ENCODE measurements at regions not wholly inside any gene's neighbourhood (a gene's known extent, or its start where the extent isn't known, plus 50 kb on each side); places are given as distances from the start of the nearest gene placed in this dataset.

DNA sequence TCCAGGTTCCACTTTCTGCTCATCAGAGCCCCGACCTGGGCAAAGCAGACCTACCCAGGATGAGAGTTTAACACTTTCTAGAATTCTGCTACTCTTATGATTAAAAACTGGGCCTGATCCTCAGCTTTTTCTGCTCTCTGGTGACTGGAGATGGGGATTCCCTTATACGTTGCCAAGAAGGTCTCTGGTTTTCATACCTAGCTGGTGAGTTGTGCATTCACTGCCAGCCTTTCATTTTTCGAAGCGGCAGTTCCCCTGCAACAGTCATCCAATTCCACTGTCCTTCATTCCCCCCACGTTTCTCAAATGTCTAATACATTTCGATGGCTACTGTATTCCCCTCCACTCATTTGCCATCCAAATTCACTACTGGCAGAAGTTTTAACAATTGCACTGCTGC is 135.3 kb downstream of the ADSS2 start (continued):
- TF ChIP-seq, protein P1, sequence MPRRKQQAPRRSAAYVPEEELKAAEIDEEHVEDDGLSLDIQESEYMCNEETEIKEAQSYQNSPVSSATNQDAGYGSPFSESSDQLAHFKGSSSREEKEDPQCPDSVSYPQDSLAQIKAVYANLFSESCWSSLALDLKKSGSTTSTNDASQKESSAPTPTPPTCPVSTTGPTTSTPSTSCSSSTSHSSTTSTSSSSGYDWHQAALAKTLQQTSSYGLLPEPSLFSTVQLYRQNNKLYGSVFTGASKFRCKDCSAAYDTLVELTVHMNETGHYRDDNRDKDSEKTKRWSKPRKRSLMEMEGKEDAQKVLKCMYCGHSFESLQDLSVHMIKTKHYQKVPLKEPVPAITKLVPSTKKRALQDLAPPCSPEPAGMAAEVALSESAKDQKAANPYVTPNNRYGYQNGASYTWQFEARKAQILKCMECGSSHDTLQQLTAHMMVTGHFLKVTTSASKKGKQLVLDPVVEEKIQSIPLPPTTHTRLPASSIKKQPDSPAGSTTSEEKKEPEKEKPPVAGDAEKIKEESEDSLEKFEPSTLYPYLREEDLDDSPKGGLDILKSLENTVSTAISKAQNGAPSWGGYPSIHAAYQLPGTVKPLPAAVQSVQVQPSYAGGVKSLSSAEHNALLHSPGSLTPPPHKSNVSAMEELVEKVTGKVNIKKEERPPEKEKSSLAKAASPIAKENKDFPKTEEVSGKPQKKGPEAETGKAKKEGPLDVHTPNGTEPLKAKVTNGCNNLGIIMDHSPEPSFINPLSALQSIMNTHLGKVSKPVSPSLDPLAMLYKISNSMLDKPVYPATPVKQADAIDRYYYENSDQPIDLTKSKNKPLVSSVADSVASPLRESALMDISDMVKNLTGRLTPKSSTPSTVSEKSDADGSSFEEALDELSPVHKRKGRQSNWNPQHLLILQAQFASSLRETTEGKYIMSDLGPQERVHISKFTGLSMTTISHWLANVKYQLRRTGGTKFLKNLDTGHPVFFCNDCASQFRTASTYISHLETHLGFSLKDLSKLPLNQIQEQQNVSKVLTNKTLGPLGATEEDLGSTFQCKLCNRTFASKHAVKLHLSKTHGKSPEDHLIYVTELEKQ (tag by site-specific recombination; IDR thresholded peaks at IDR 0.05; ENCODE audit: borderline replicate concordance): no peak
- TF ChIP-seq ATF2 (tag by site-specific recombination; IDR thresholded peaks at IDR 0.05; ENCODE audit: low read depth) (no peak), KLF1 (tag by site-specific recombination; IDR thresholded peaks at IDR 0.05) (no peak), GLI4 (tag by site-specific recombination; IDR thresholded peaks at IDR 0.05) (no peak), ZNF121 (tag by site-specific recombination; IDR thresholded peaks at IDR 0.05) (no peak)

DNA sequence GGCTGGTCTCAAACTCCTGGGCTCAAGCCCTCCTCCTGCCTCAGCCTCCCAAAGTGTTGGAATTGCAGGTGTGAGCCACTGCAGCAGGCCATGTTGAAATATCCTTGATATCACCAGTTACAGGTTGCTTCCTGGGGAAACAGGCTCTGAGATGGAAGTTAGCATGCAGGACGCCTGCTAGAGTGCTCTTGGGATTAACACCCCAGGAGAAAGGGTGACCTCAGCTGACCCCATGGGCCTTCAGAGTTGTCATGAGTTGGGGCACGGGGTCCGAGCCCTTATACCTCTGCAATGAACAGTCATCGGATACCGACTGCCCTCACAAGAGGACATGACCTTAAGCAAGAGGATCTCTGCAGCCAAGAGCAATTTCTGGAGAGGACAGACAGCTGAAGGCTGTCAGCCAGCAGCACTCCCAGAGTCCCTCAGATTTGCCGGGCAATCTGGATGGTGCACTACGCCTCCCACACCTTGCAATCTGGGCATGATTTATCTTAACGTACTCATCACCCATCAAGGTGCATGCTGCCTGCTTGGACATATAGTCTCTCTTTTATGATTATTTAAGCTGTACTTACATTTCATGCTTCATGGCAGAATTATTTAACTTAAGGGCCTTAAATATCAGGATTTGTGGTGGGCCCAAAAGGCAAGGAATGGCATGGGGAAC is 134.6 kb downstream of the ADSS2 start:
- POLR2A ChIA-PET: no interaction called here
- no peaks in the 10 kb centered on the region for H3K4me1 ChIP-seq (ENCODE audit: control insufficient read depth, insufficient read depth, low read length)
- no peak overlapping the region for H3K4me3 ChIP-seq (ENCODE audit: low read depth, low read length)
- H3K27ac ChIP-seq (ENCODE audit: extremely low read depth, low read depth, low read length): no peak overlapping the region
- no peaks in the 10 kb centered on the region for H3K36me3 ChIP-seq (ENCODE audit: control insufficient read depth in 2 of 2, insufficient read depth in 1 of 2, low read length in 2 of 2)
- CTCF ChIA-PET: no interaction called here
- H3K9me3 ChIP-seq (ENCODE audit: control insufficient read depth, insufficient read depth, low read depth, low read length): no peaks in the 10 kb centered on the region
- no peak for TF ChIP-seq ZBTB10 (tag by site-specific recombination; IDR thresholded peaks at IDR 0.05)
- TF ChIP-seq ZBTB8A (tag by site-specific recombination; IDR thresholded peaks at IDR 0.05): no peak
- no peak for TF ChIP-seq ZFP41 (tag by site-specific recombination; IDR thresholded peaks at IDR 0.05; ENCODE audit: borderline replicate concordance)
- no peak for TF ChIP-seq KLF8 (tag by site-specific recombination; IDR thresholded peaks at IDR 0.05)
- no peak for TF ChIP-seq ZNF23 (tag by site-specific recombination; IDR thresholded peaks at IDR 0.05; ENCODE audit: borderline replicate concordance)
- no peak for TF ChIP-seq SETDB1 (IDR thresholded peaks at IDR 0.05; ENCODE audit: insufficient read length, low read length)
- no peak for TF ChIP-seq ZNF114 (tag by site-specific recombination; IDR thresholded peaks at IDR 0.05)
- TF ChIP-seq, protein P1 (tag by site-specific recombination; IDR thresholded peaks at IDR 0.05; ENCODE audit: borderline replicate concordance): no peak
- no peak for TF ChIP-seq ELK4 (IDR thresholded peaks at IDR 0.05; ENCODE audit: borderline replicate concordance, low read depth, low read length)
- no peak for TF ChIP-seq GFI1B (tag by site-specific recombination; IDR thresholded peaks at IDR 0.05)
- TF ChIP-seq ZNF658 (tag by site-specific recombination; IDR thresholded peaks at IDR 0.05): no peak
- TF ChIP-seq, protein P2, sequence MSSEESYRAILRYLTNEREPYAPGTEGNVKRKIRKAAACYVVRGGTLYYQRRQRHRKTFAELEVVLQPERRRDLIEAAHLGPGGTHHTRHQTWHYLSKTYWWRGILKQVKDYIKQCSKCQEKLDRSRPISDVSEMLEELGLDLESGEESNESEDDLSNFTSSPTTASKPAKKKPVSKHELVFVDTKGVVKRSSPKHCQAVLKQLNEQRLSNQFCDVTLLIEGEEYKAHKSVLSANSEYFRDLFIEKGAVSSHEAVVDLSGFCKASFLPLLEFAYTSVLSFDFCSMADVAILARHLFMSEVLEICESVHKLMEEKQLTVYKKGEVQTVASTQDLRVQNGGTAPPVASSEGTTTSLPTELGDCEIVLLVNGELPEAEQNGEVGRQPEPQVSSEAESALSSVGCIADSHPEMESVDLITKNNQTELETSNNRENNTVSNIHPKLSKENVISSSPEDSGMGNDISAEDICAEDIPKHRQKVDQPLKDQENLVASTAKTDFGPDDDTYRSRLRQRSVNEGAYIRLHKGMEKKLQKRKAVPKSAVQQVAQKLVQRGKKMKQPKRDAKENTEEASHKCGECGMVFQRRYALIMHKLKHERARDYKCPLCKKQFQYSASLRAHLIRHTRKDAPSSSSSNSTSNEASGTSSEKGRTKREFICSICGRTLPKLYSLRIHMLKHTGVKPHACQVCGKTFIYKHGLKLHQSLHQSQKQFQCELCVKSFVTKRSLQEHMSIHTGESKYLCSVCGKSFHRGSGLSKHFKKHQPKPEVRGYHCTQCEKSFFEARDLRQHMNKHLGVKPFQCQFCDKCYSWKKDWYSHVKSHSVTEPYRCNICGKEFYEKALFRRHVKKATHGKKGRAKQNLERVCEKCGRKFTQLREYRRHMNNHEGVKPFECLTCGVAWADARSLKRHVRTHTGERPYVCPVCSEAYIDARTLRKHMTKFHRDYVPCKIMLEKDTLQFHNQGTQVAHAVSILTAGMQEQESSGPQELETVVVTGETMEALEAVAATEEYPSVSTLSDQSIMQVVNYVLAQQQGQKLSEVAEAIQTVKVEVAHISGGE (tag by site-specific recombination; conservative IDR thresholded peaks at IDR 0.05; ENCODE audit: low read depth): no peak
- no peak for TF ChIP-seq ZNF354C (tag by site-specific recombination; IDR thresholded peaks at IDR 0.05; ENCODE audit: borderline replicate concordance, low read depth)
- no peak for TF ChIP-seq ZNF311 (tag by site-specific recombination; IDR thresholded peaks at IDR 0.05; ENCODE audit: borderline replicate concordance)
- no peak for TF ChIP-seq OSR2 (tag by site-specific recombination; IDR thresholded peaks at IDR 0.05)
- TF ChIP-seq ZNF843 (tag by site-specific recombination; IDR thresholded peaks at IDR 0.05): no peak
